ENCODE measurements at regions not wholly inside any gene's neighbourhood (a gene's known extent, or its start where the extent isn't known, plus 50 kb on each side); places are given as distances from the start of the nearest gene placed in this dataset.
"Not testable (repeated sequence)": the region's sequence is repeated elsewhere in the genome, so short reads cannot be mapped to it uniquely, and the experiment has no call there.

DNA sequence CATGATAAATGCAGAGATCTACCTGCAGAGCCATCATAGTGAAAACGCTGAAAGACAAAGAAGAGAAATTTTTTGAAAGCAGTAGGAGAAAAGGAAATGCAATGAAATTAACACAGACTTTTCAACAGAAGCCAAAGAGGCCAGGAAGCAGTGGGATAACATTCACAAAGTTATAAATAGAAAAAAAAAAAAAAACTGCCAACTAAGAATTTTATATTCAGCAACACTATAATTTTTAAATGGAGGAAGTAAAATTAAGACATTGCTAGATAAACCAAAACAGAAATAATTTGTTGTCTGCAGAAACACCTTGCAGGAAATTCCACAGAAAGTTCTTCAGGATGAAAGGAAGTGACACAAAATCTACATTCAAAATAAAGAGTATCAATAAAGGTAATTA is 591.5 kb upstream of the ID4 start:
- DNase-seq (ENCODE audit: extremely low spot score): no peak
- H3K9me3 ChIP-seq: peaks cover 0 to 22% (median 16%) of the 10 kb centered on the region in 4 donors
- H3K4me3 ChIP-seq: no peak overlapping the region
- no peak for TF ChIP-seq POLR2A (IDR thresholded peaks at IDR 0.05; ENCODE audit: low read depth)
- TF ChIP-seq POLR2AphosphoS5 (IDR thresholded peaks at IDR 0.05): no peak
- TF ChIP-seq EP300 (IDR thresholded peaks at IDR 0.05): no peak
- TF ChIP-seq, protein P1, sequence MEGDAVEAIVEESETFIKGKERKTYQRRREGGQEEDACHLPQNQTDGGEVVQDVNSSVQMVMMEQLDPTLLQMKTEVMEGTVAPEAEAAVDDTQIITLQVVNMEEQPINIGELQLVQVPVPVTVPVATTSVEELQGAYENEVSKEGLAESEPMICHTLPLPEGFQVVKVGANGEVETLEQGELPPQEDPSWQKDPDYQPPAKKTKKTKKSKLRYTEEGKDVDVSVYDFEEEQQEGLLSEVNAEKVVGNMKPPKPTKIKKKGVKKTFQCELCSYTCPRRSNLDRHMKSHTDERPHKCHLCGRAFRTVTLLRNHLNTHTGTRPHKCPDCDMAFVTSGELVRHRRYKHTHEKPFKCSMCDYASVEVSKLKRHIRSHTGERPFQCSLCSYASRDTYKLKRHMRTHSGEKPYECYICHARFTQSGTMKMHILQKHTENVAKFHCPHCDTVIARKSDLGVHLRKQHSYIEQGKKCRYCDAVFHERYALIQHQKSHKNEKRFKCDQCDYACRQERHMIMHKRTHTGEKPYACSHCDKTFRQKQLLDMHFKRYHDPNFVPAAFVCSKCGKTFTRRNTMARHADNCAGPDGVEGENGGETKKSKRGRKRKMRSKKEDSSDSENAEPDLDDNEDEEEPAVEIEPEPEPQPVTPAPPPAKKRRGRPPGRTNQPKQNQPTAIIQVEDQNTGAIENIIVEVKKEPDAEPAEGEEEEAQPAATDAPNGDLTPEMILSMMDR (IDR thresholded peaks at IDR 0.05): no peak
- no peak overlapping the region for H3K27ac ChIP-seq (replicated peaks in 1 of 4)
- no peaks in the 10 kb centered on the region for H3K36me3 ChIP-seq
- no peaks in the 10 kb centered on the region for H3K4me1 ChIP-seq
- H3K27me3 ChIP-seq: no peaks in the 10 kb centered on the region
- intact Hi-C loops (cut with DNase I): no loop called here
- 77% methylated on average over 1 of the region's 1 CpG for WGBS

DNA sequence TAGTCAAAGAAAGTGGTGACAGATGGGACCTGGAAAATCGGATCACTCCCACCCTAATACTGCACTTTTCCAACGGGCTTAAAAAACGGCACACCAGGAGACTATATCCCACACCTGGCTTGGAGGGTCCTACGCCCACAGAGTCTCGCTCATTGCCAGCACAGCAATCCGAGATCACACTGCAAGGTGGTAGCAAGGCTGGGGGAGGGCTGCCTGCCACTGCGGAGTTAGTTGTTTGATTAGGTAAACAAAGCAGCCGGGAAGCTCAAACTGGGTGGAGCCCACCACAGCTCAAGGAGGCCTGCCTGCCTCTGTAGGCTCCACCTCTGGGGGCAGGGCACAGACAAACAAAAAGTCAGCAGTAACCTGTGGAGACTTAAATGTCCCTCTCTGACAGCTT is 590.0 kb upstream of the ID4 start:
- H3K4me1 ChIP-seq; intact Hi-C loops (cut with DNase I); H3K4me3 ChIP-seq; H3K27me3 ChIP-seq; DNase-seq (ENCODE audit: extremely low spot score); H3K36me3 ChIP-seq; H3K27ac ChIP-seq (replicated peaks in 1 of 4): not testable (repeated sequence)
- WGBS: 83% methylated on average over 7 of the region's 8 CpGs
- peaks cover 0 to 16% (median 15%) of the 10 kb centered on the region in 4 donors for H3K9me3 ChIP-seq

DNA sequence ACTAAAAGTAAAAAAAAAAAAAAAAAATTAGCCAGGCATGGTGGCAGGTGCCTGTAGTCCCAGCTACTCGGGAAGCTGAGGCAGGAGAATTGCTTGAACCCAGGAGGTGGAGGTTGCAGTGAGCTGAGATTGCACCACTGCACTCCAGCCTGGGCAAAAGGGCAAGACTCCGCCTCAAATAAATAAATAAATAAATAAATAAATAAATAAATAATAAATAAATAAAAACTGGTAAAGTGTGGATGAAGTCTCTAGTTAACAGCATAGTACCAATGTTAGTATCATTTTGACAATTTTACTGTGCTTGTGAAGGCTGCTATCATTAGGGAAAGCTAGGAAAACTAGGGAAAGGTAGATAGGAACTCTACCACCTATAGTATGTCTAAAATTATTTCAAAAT is 581.0 kb upstream of the ID4 start:
- 92% methylated on average over 2 of the region's 2 CpGs for WGBS
- DNase-seq (ENCODE audit: extremely low spot score); H3K36me3 ChIP-seq; H3K27me3 ChIP-seq; H3K27ac ChIP-seq (replicated peaks in 1 of 4); H3K4me3 ChIP-seq; intact Hi-C loops (cut with DNase I); H3K9me3 ChIP-seq; H3K4me1 ChIP-seq: not testable (repeated sequence)

DNA sequence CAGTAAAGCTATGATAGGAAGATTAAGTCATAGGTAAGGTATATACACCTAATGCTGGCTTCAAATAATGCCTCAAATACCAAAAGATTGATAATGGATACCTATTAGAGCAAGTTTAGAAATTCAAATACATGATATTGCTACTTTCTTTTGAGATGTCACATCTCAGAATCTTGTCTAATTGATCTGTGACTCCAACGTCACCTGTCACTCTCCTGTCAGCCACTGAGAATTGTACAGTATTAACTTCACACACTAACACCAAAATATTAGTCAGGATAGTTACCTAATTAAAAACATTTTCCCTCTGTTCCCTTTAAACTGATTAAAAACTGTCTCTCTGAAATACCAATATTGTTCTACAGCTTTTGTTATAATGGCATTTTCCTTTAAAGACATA is 575.5 kb upstream of the ID4 start:
- intact Hi-C loops (cut with DNase I): no loop called here
- Histone ChIP-seq H3K9me3 (no peaks in the 10 kb centered on the region), H3K4me3 (no peak overlapping the region), H3K36me3 (no peaks in the 10 kb centered on the region), H3K27ac (replicated peaks in 1 of 4) (no peak overlapping the region), H3K4me1 (peaks cover 0 to 7% (median 0%) of the 10 kb centered on the region in 4 donors), H3K27me3 (no peaks in the 10 kb centered on the region)
- TF ChIP-seq POLR2A (IDR thresholded peaks at IDR 0.05; ENCODE audit: low read depth) (no peak), EP300 (IDR thresholded peaks at IDR 0.05) (no peak), POLR2AphosphoS5 (IDR thresholded peaks at IDR 0.05) (no peak)
- TF ChIP-seq, protein P1 (IDR thresholded peaks at IDR 0.05): no peak
- 86% methylated on average over 1 of the region's 1 CpG for WGBS
- DNase-seq (ENCODE audit: extremely low spot score): no peak

DNA sequence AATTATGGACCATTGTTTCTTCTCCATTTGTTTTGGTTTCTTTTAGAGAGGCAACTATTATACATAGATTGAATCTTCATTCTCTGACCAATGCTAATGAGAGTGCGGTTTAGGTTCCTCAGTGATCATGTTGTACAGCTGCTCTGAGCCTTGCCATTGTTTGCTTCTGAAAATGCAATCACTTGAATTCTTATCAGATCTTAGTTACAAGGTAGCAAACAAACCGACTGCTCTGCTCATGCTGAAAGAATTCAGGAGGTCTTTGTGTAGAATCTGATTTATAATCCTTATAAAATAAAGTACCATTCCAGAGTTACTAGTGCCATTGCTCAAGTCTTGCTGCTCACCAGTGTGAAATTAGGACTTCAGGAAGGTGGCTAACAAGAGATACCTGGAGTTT is 569.1 kb upstream of the ID4 start:
- intact Hi-C loops (cut with DNase I): no loop called here
- DNase-seq (ENCODE audit: extremely low spot score): no peak
- no peaks in the 10 kb centered on the region for H3K27me3 ChIP-seq

DNA sequence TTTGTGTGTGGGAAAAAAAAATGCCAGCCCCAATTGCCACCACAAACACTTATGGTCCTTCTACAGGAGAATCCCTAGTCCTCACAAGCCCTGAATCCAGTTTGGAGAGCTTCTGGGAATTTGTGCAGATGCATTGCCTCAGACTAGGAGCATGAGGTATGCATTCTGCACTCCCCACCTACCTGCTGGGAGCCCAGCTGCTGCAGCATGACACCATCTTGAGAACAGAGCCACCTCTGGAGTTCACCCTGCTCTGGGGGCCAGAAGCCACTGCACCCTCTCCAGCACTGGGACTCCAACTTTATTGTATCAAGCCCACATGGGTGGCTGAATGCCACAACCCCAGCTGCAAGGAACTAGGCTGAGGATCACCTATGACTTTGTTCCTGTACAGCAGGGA is 568.5 kb upstream of the ID4 start:
- Histone ChIP-seq H3K9me3 (peaks cover 0 to 25% (median 15%) of the 10 kb centered on the region in 4 donors), H3K27ac (replicated peaks in 1 of 4) (no peak overlapping the region), H3K27me3 (no peaks in the 10 kb centered on the region), H3K4me3 (no peak overlapping the region), H3K36me3 (no peaks in the 10 kb centered on the region), H3K4me1 (peaks cover 0 to 7% (median 0%) of the 10 kb centered on the region in 4 donors)
- DNase-seq (ENCODE audit: extremely low spot score): no peak
- TF ChIP-seq EP300 (IDR thresholded peaks at IDR 0.05) (no peak), POLR2A (IDR thresholded peaks at IDR 0.05; ENCODE audit: low read depth) (no peak)
- TF ChIP-seq, protein P1 (IDR thresholded peaks at IDR 0.05): no peak
- intact Hi-C loops (cut with DNase I): no loop called here

More for the DNA sequence above, 569.1 kb upstream of the ID4 start:
- TF ChIP-seq, protein P1 (IDR thresholded peaks at IDR 0.05): no peak
- TF ChIP-seq POLR2AphosphoS5 (IDR thresholded peaks at IDR 0.05): no peak
- TF ChIP-seq POLR2A (IDR thresholded peaks at IDR 0.05; ENCODE audit: low read depth): no peak
- TF ChIP-seq EP300 (IDR thresholded peaks at IDR 0.05): no peak
- Histone ChIP-seq H3K36me3 (no peaks in the 10 kb centered on the region), H3K27ac (replicated peaks in 1 of 4) (no peak overlapping the region), H3K4me1 (peaks cover 0 to 7% (median 0%) of the 10 kb centered on the region in 4 donors), H3K4me3 (no peak overlapping the region), H3K9me3 (peaks cover 0 to 25% (median 15%) of the 10 kb centered on the region in 4 donors)
- 88% methylated on average over 2 of the region's 2 CpGs for WGBS

Data from esophagus muscularis mucosa (tissue), 4 donors.